ENCODE measurements at regions not wholly inside any gene's neighbourhood (a gene's known extent, or its start where the extent isn't known, plus 50 kb on each side); places are given as distances from the start of the nearest gene placed in this dataset.
A peak's percentile ranks its signal among the peaks of the same experiment; 100 is the strongest.

DNA sequence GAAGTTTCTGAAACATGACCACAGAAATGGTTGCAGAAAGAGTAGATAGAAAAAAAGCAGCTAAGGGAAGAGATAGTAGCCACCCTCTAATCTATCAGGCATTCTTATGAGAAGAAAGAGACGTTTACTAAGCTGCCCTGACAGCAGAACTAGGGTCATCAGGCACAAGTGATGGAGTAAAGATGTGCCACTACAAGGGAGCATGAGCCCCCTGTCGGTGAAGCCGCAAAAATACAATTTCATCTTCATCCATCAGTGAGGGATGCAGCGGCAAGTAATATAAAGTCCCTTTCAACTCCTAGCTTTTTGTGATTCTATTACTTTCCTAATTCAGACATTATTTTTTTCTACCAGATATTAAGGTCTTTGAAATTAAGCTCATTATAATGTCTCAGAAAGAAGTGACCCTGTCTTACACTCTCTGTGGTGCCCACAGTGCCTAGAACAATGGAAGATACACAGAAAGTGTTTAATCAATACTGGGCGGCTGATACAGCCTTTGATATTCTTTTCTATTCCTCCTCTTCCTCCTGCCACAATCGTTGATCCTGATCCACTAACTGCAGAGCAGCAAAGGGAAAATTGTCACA is 651.6 kb downstream of the NTRK3 start:
- TF ChIP-seq, protein P1, sequence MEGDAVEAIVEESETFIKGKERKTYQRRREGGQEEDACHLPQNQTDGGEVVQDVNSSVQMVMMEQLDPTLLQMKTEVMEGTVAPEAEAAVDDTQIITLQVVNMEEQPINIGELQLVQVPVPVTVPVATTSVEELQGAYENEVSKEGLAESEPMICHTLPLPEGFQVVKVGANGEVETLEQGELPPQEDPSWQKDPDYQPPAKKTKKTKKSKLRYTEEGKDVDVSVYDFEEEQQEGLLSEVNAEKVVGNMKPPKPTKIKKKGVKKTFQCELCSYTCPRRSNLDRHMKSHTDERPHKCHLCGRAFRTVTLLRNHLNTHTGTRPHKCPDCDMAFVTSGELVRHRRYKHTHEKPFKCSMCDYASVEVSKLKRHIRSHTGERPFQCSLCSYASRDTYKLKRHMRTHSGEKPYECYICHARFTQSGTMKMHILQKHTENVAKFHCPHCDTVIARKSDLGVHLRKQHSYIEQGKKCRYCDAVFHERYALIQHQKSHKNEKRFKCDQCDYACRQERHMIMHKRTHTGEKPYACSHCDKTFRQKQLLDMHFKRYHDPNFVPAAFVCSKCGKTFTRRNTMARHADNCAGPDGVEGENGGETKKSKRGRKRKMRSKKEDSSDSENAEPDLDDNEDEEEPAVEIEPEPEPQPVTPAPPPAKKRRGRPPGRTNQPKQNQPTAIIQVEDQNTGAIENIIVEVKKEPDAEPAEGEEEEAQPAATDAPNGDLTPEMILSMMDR (IDR thresholded peaks at IDR 0.05), result peak; percentile 78
- TF ChIP-seq ZFX (IDR thresholded peaks at IDR 0.05; ENCODE audit: borderline replicate concordance), result no peak

Data from 22Rv1 (cell line).